MCF 10A (cell line): ENCODE measurements at regions not wholly inside any gene's neighbourhood (a gene's known extent, or its start where the extent isn't known, plus 50 kb on each side); places are given as distances from the start of the nearest gene placed in this dataset.

Experiments used
- BruUV-seq: library from RNA; stranded (reverse); fragments of 400-500 nt; replicated peaks from 2 replicates; lab custom pipeline; 2021; lab: Mats Ljungman, UMichigan
- CTCF ChIA-PET: fragments of 300-600 bp; sonication (Branson Sonifier 250); formaldehyde crosslinking; extraction: SDS; loops from one replicate; lab custom pipeline; 2021; ENCODE audit warnings: antibody characterized with exemption, inconsistent platforms; lab: Yijun Ruan, JAX
- POLR2A ChIA-PET: fragments of 300-600, 350-650 bp; sonication (Branson Sonifier 250); formaldehyde crosslinking; extraction: SDS; loops from one replicate; lab custom pipeline; 2020; ENCODE audit warnings: antibody characterized with exemption, inconsistent platforms; lab: Yijun Ruan, JAX
- DNase-seq: peaks from one replicate; pipeline ENCODE4 v3.0.0-alpha.2; 2018; ENCODE audit not compliant: unreplicated experiment
- H3K27ac Mint-ChIP-seq: one replicate; pipeline ENCODE4 v1.8.0; 2022; ENCODE audit warnings: mild to moderate bottlenecking, low read depth, mixed read lengths; ENCODE audit not compliant: unreplicated experiment
- H3K27me3 Mint-ChIP-seq: one replicate; pipeline ENCODE4 v1.8.0; 2022; ENCODE audit warnings: mixed read lengths; ENCODE audit not compliant: insufficient read depth, unreplicated experiment
- H3K36me3 Mint-ChIP-seq: one replicate; pipeline ENCODE4 v1.8.0; 2022; ENCODE audit warnings: mild to moderate bottlenecking, moderate library complexity, mixed read lengths; ENCODE audit not compliant: insufficient read depth, unreplicated experiment
- H3K4me1 Mint-ChIP-seq: one replicate; pipeline ENCODE4 v1.8.0; 2022; ENCODE audit warnings: mixed read lengths; ENCODE audit not compliant: insufficient read depth, unreplicated experiment
- H3K4me3 Mint-ChIP-seq: one replicate; pipeline ENCODE4 v1.8.0; 2022; ENCODE audit warnings: mild to moderate bottlenecking, moderate library complexity, mixed read lengths; ENCODE audit not compliant: unreplicated experiment
- H3K9me3 Mint-ChIP-seq: one replicate; pipeline ENCODE4 v1.8.0; 2022; ENCODE audit warnings: mixed read lengths; ENCODE audit not compliant: unreplicated experiment
- intact Hi-C: fragments of 100-400 bp; cut with micrococcal nuclease; formaldehyde crosslinking; loops from 2 replicates; pipeline ENCODE4 v1.14.1; 2022
- TF ChIP-seq, protein P1 (sequence below): fragments of 200-600 bp; IDR thresholded peaks from one replicate; pipeline ENCODE4 v1.8.0; 2022; ENCODE audit warnings: antibody characterized with exemption, mild to moderate bottlenecking; ENCODE audit not compliant: unreplicated experiment

DNA sequence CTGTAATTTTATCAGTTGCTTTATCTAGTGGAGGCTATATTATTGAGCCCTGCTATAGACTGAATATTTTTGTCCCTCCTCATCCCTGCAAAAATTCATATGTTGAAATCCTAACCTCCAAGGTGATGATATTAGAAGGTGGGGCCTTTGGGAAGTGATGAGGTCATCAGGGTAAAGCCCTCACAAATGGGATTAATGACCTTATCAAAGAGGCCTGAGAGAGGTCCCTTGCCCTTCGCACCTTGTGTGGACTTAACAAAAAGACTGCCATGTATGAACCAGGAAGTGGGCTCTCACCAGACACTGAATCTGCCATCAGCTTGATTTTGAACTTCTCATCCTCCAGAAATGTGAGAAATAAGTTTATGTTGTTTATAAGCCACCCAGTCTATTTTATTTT, 381.4 kb upstream of the ONECUT1 start:
- Mint-ChIP-seq H3K4me1 (no peaks in the 10 kb centered on the region), H3K27ac (no peak overlapping the region), H3K27me3 (no peaks in the 10 kb centered on the region), H3K4me3 (no peak overlapping the region), H3K36me3 (no peaks in the 10 kb centered on the region), H3K9me3 (peaks cover 7% of the 10 kb centered on the region)
- intact Hi-C loops = no loop called here
- TF ChIP-seq, protein P1, sequence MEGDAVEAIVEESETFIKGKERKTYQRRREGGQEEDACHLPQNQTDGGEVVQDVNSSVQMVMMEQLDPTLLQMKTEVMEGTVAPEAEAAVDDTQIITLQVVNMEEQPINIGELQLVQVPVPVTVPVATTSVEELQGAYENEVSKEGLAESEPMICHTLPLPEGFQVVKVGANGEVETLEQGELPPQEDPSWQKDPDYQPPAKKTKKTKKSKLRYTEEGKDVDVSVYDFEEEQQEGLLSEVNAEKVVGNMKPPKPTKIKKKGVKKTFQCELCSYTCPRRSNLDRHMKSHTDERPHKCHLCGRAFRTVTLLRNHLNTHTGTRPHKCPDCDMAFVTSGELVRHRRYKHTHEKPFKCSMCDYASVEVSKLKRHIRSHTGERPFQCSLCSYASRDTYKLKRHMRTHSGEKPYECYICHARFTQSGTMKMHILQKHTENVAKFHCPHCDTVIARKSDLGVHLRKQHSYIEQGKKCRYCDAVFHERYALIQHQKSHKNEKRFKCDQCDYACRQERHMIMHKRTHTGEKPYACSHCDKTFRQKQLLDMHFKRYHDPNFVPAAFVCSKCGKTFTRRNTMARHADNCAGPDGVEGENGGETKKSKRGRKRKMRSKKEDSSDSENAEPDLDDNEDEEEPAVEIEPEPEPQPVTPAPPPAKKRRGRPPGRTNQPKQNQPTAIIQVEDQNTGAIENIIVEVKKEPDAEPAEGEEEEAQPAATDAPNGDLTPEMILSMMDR = no peak
- CTCF ChIA-PET = no interaction called here
- POLR2A ChIA-PET = interaction anchor here (0.6 kb wide), 1 partner anchor 86 kb away, joined by 3 read pairs; no protein-coding TSS in a partner anchor
- no TSS peak for BruUV-seq
- no peak for DNase-seq

DNA sequence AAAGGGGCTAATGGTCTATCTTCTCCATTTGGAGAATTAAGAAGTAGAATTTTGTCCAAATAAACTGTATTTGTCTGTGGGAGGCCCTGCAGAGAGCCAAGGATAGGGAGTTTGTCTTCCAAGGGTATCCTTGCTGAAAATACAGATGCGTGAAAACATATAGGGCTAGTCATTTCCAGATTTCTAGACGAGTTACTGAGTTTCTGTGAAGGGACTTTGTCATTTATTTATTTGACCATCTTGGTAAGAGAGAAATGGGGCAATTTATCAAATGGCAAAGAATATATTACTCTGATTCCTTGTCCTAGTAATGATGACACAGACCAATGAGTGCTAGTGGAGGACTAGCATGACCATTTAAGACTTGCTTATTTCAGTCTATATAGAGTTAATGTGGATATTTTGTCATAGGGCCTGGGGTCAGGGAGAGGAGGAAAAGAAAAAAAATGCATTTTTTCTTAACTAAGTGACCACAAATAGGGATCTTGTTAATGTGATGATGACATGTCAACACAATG, 376.6 kb upstream of the ONECUT1 start:
- no peaks in the 10 kb centered on the region for H3K4me1 Mint-ChIP-seq
- intact Hi-C loops = no loop called here
- CTCF ChIA-PET = no interaction called here

DNA sequence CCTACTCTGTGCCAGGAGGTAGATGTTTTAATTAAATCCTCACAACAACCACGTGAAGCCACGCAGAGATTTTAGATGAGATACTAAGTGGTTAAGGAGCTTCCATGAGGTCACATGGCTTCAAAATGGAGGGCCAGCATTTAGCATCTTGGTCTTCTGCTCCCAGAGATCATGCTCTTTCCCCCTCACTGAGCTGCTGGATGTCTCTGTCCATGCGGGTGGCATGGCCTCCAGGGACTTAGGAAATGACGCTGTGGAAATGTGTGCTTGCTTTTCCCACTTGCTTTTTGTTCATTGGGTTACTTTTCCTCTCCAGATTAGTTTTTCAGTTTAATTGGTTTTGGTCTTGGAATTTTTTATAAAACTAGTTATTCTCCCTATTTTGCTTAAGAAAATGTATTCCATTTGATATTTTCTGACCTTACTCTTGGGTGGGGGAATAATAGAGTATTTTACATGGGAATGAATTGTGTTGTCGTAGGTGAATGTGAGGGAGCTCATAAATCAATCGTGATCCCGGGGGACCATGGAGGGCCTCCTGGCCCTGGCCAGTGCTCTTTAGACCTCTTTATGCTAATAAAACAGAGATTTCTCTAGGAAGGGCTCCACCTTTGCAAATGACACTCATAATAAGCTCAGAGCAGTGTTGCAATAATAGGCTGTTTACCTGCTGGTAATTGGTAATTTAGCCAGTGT, 376.0 kb upstream of the ONECUT1 start:
- ChIA-PET CTCF (no interaction called here), POLR2A (no interaction called here)
- TF ChIP-seq, protein P1 = no peak
- peaks cover 8% of the 10 kb centered on the region for H3K9me3 Mint-ChIP-seq
- no peak for DNase-seq
- no peaks in the 10 kb centered on the region for H3K4me1 Mint-ChIP-seq
- no peak overlapping the region for H3K27ac Mint-ChIP-seq
- H3K4me3 Mint-ChIP-seq = no peak overlapping the region
- H3K36me3 Mint-ChIP-seq = no peaks in the 10 kb centered on the region
- intact Hi-C loops = no loop called here
- BruUV-seq = no TSS peak
- no peaks in the 10 kb centered on the region for H3K27me3 Mint-ChIP-seq

More for the DNA sequence above, 376.6 kb upstream of the ONECUT1 start:
- H3K36me3 Mint-ChIP-seq = no peaks in the 10 kb centered on the region
- no peak for DNase-seq
- no peaks in the 10 kb centered on the region for H3K27me3 Mint-ChIP-seq
- no peak overlapping the region for H3K4me3 Mint-ChIP-seq
- POLR2A ChIA-PET = no interaction called here
- no peak overlapping the region for H3K27ac Mint-ChIP-seq
- peaks cover 8% of the 10 kb centered on the region for H3K9me3 Mint-ChIP-seq
- BruUV-seq = no TSS peak
- TF ChIP-seq, protein P1 = no peak

DNA sequence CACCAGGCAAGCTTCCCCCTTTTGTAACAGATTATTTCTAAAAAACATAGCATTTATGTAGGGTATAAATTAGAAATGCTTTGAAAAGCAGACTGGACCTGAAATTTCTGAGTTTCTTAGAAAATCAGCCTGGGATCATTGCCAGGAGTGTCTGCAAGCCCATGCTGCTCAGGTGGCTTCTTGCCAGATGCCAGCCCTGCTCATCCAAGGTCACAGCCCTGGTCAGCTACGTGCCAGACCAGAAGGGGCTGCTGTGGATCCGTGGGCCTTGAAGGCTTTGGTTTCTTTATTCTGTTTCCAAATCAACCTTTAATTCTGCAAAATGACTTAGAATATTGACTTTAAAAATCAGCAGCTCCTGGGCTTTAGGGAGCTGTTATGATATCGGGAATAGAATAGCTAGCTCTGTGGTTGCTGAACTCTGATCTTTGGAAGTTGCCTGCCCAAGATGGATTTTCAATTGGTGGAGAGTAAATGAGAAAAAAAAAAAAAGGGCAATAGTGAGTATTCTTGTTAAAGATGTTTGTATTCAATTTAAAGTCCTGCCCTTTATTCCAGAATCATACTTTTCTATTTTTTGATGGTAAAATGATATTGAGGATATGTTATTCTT, 370.1 kb upstream of the ONECUT1 start:
- no peak for DNase-seq
- ChIA-PET CTCF (interaction anchor here (1.1 kb wide), 1 partner anchor 380 kb away, joined by 3 read pairs; no protein-coding TSS in a partner anchor), POLR2A (no interaction called here)
- TF ChIP-seq, protein P1 = no peak
- no TSS peak for BruUV-seq
- H3K4me3 Mint-ChIP-seq = no peak overlapping the region
- H3K27ac Mint-ChIP-seq = no peak overlapping the region
- intact Hi-C loops = no loop called here
- H3K27me3 Mint-ChIP-seq = no peaks in the 10 kb centered on the region
- no peaks in the 10 kb centered on the region for H3K4me1 Mint-ChIP-seq
- H3K9me3 Mint-ChIP-seq = peaks cover 26% of the 10 kb centered on the region
- no peaks in the 10 kb centered on the region for H3K36me3 Mint-ChIP-seq
